ENCODE measurements at regions not wholly inside any gene's neighbourhood (a gene's known extent, or its start where the extent isn't known, plus 50 kb on each side); places are given as distances from the start of the nearest gene placed in this dataset.
"Not testable (repeated sequence)": the region's sequence is repeated elsewhere in the genome, so short reads cannot be mapped to it uniquely, and the experiment has no call there.

DNA sequence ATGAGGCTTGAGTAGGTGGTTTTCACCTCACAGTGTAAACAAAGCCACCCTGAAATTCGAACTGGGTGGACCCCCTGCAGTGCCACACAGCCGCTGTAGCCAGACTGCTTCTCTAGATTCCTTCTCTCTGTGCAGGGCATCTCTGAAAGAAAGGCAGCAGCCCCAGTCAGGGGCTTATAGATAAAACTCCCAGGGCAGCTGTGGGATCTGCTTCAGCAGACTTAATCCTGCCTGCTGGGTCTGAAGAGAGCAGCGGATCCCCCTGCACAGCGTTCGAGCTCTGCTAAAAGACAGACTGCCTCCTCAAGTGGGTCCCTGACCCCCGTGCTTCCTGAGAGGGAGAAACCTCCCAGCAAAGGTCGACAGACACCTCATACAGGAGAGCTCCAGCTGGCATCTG lies 71.4 kb downstream of the CARTPT start:
- no peak overlapping the region for H3K27ac ChIP-seq (ENCODE audit: low read depth, low read length)
- H3K4me1 ChIP-seq (ENCODE audit: control insufficient read depth in 5 of 5, insufficient read depth in 5 of 5, low read length in 5 of 5): no peaks in the 10 kb centered on the region
- no peak overlapping the region for H3K4me3 ChIP-seq (ENCODE audit: low read depth in 1 of 5, low read length in 5 of 5)
- H3K27me3 ChIP-seq (ENCODE audit: control insufficient read depth in 5 of 5, insufficient read depth in 4 of 5, low read length in 5 of 5): no peaks in the 10 kb centered on the region
- peaks cover 0 to 5% (median 0%) of the 10 kb centered on the region in 5 donors for H3K9me3 ChIP-seq (ENCODE audit: control insufficient read depth in 5 of 5, low read length in 5 of 5)
- H3K9ac ChIP-seq (ENCODE audit: low read length in 5 of 5): no peak overlapping the region
- no peaks in the 10 kb centered on the region for H3K36me3 ChIP-seq (ENCODE audit: control insufficient read depth in 5 of 5, insufficient read depth in 5 of 5, low read length in 5 of 5)

DNA sequence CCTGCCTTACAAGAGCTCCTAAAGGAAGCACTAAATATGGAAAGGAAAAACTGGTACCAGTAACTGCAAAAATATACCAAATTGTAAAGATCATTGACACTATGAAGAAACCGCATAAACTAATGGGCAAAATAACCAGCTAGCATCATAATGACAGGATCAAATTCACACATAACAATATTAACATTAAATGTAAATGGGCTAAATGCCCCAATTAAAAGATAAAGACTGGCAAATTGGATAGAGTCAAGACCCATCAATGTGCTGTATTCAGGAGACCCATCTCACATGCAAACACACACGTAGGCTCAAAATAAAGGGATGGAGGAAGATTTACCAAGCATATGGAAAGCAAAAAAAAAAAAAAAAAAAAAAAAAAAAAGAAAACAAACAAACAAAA lies 73.0 kb downstream of the CARTPT start:
- not testable (repeated sequence) for H3K4me3 ChIP-seq (ENCODE audit: low read depth in 1 of 5, low read length in 5 of 5); H3K9me3 ChIP-seq (ENCODE audit: control insufficient read depth in 5 of 5, low read length in 5 of 5); H3K36me3 ChIP-seq (ENCODE audit: control insufficient read depth in 5 of 5, insufficient read depth in 5 of 5, low read length in 5 of 5); H3K27me3 ChIP-seq (ENCODE audit: control insufficient read depth in 5 of 5, insufficient read depth in 4 of 5, low read length in 5 of 5); H3K9ac ChIP-seq (ENCODE audit: low read length in 5 of 5); H3K27ac ChIP-seq (ENCODE audit: low read depth, low read length); H3K4me1 ChIP-seq (ENCODE audit: control insufficient read depth in 5 of 5, insufficient read depth in 5 of 5, low read length in 5 of 5)

DNA sequence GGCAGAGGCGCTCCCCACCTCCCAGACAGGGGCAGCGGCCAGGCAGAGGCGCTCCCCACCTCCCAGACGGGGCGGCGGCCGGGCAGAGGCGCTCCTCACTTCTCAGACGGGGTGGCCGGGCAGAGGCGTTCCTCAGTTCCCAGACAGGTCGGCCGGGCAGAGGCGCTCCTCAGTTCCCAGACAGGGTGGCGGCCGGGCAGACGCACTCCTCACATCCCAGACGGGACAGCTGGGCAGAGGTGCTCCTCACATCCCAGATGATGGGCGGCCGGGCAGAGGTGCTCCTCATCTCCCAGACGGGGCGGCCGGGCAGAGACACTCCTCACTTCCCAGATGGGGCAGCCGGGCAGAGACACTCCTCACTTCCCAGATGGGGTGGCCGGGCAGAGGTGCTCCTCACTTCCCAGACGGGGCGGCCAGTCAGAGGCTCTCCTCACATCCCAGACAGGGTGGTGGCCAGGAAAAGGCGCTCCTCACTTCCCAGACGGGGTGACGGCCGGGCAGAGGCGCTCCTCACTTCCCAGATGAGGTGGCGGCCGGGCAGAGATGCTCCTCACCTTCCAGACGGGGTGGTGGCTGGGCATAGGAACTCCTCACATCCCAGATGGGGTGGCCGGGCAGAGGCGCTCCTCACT lies 75.1 kb downstream of the CARTPT start:
- Histone ChIP-seq H3K27ac (ENCODE audit: low read depth, low read length) (no peak overlapping the region), H3K4me3 (ENCODE audit: low read depth in 1 of 5, low read length in 5 of 5) (no peak overlapping the region), H3K4me1 (ENCODE audit: control insufficient read depth in 5 of 5, insufficient read depth in 5 of 5, low read length in 5 of 5) (no peaks in the 10 kb centered on the region), H3K36me3 (ENCODE audit: control insufficient read depth in 5 of 5, insufficient read depth in 5 of 5, low read length in 5 of 5) (no peaks in the 10 kb centered on the region), H3K9me3 (ENCODE audit: control insufficient read depth in 5 of 5, low read length in 5 of 5) (peaks cover 0 to 5% (median 0%) of the 10 kb centered on the region in 5 donors), H3K27me3 (ENCODE audit: control insufficient read depth in 5 of 5, insufficient read depth in 4 of 5, low read length in 5 of 5) (no peaks in the 10 kb centered on the region), H3K9ac (ENCODE audit: low read length in 5 of 5) (no peak overlapping the region)

DNA sequence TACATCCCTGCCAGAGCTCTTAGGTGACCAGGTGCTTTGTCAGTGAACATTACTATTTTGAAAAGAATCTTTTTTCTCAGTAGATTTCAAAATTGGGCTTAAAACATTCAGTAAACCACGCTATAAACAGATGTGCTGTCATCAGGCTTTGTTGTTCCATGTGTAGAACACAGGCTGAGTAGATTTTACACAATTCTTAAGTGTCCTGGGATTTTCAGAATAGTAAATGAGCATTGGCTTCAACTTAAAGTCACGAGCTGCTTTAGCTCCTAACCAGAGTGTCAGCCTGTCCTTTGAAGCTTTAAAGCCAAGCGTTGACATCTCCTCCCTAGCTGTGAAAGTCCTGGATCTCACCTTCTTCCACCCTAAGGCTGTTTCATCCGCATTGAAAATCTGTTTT lies 83.6 kb downstream of the CARTPT start:
- Histone ChIP-seq H3K27ac (ENCODE audit: low read depth, low read length) (no peak overlapping the region), H3K9me3 (ENCODE audit: control insufficient read depth in 5 of 5, low read length in 5 of 5) (no peaks in the 10 kb centered on the region), H3K27me3 (ENCODE audit: control insufficient read depth in 5 of 5, insufficient read depth in 4 of 5, low read length in 5 of 5) (no peaks in the 10 kb centered on the region), H3K4me3 (ENCODE audit: low read depth in 1 of 5, low read length in 5 of 5) (no peak overlapping the region), H3K9ac (ENCODE audit: low read length in 5 of 5) (no peak overlapping the region), H3K4me1 (ENCODE audit: control insufficient read depth in 5 of 5, insufficient read depth in 5 of 5, low read length in 5 of 5) (peaks cover 0 to 3% (median 0%) of the 10 kb centered on the region in 5 donors), H3K36me3 (ENCODE audit: control insufficient read depth in 5 of 5, insufficient read depth in 5 of 5, low read length in 5 of 5) (no peaks in the 10 kb centered on the region)

DNA sequence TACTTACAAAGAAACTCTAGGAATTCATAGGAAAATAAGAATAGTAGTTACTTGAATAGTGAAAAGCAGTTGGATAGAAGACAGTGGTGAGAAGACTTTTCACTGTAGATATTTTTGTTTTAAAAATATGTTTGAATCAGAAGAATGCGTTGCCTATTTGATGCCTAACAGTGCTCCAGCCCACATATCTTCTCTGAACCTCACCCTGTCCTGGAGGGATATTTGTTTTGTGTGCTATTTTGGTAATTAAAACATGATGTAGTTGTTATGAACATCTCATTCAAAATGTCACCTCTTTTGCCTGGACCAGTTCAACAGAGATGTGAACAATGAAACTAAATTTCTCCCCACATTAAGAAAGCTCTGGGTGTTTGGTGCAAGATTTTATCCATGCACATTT lies 87.6 kb downstream of the CARTPT start:
- H3K9me3 ChIP-seq (ENCODE audit: control insufficient read depth in 5 of 5, low read length in 5 of 5): no peaks in the 10 kb centered on the region
- no peaks in the 10 kb centered on the region for H3K27me3 ChIP-seq (ENCODE audit: control insufficient read depth in 5 of 5, insufficient read depth in 4 of 5, low read length in 5 of 5)
- no peak overlapping the region for H3K27ac ChIP-seq (ENCODE audit: low read depth, low read length)
- no peak overlapping the region for H3K9ac ChIP-seq (ENCODE audit: low read length in 5 of 5)
- no peak overlapping the region for H3K4me3 ChIP-seq (ENCODE audit: low read depth in 1 of 5, low read length in 5 of 5)
- no peaks in the 10 kb centered on the region for H3K36me3 ChIP-seq (ENCODE audit: control insufficient read depth in 5 of 5, insufficient read depth in 5 of 5, low read length in 5 of 5)
- peaks cover 0 to 12% (median 4%) of the 10 kb centered on the region in 5 donors for H3K4me1 ChIP-seq (ENCODE audit: control insufficient read depth in 5 of 5, insufficient read depth in 5 of 5, low read length in 5 of 5)

DNA sequence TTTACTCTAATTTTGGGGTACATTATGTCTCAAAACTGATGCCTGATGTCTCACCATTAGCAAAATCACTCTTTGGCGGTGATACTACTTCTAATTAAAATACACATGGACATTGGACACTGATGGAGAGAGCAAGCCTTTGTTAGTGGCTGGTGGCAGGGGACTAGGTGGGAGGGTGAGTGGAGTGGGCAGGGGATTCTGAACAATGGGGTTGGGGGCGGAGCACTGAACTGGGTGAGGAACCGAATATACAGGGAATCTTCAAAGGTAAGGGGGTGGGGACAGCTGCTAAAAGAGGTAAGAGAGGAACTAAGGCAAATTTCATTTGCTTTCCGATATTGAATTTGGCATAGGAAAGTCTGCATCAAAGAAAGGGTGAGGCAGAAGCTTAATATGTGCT lies 88.8 kb downstream of the CARTPT start:
- no peaks in the 10 kb centered on the region for H3K36me3 ChIP-seq (ENCODE audit: control insufficient read depth in 5 of 5, insufficient read depth in 5 of 5, low read length in 5 of 5)
- H3K4me1 ChIP-seq (ENCODE audit: control insufficient read depth in 5 of 5, insufficient read depth in 5 of 5, low read length in 5 of 5): peaks cover 0 to 12% (median 4%) of the 10 kb centered on the region in 5 donors
- H3K9me3 ChIP-seq (ENCODE audit: control insufficient read depth in 5 of 5, low read length in 5 of 5): no peaks in the 10 kb centered on the region
- H3K4me3 ChIP-seq (ENCODE audit: low read depth in 1 of 5, low read length in 5 of 5): no peak overlapping the region
- no peak overlapping the region for H3K27ac ChIP-seq (ENCODE audit: low read depth, low read length)
- H3K9ac ChIP-seq (ENCODE audit: low read length in 5 of 5): no peak overlapping the region
- no peaks in the 10 kb centered on the region for H3K27me3 ChIP-seq (ENCODE audit: control insufficient read depth in 5 of 5, insufficient read depth in 4 of 5, low read length in 5 of 5)

DNA sequence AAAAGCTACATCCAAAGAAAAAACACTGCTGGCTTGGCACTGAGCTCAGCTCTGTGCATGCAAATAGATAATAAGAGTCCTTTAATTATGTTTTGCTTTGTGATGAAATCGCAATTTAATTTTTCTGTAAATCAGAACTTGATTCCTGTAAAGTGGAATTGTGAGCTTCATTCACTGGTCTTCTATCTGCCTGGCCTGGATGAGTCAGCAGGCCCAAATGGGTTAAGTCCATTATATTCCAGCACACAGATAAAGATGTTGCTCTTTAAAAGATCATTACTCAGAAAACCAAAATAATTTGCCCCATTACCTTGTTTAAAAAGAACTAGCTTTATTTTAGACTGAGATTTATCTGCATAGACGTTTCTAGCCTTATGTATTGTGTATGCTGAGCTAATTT lies 90.4 kb downstream of the CARTPT start:
- H3K27me3 ChIP-seq (ENCODE audit: control insufficient read depth in 5 of 5, insufficient read depth in 4 of 5, low read length in 5 of 5): no peaks in the 10 kb centered on the region
- H3K9ac ChIP-seq (ENCODE audit: low read length in 5 of 5): no peak overlapping the region
- H3K4me1 ChIP-seq (ENCODE audit: control insufficient read depth in 5 of 5, insufficient read depth in 5 of 5, low read length in 5 of 5): peaks cover 0 to 12% (median 4%) of the 10 kb centered on the region in 5 donors
- no peaks in the 10 kb centered on the region for H3K36me3 ChIP-seq (ENCODE audit: control insufficient read depth in 5 of 5, insufficient read depth in 5 of 5, low read length in 5 of 5)
- no peak overlapping the region for H3K4me3 ChIP-seq (ENCODE audit: low read depth in 1 of 5, low read length in 5 of 5)
- no peaks in the 10 kb centered on the region for H3K9me3 ChIP-seq (ENCODE audit: control insufficient read depth in 5 of 5, low read length in 5 of 5)
- H3K27ac ChIP-seq (ENCODE audit: low read depth, low read length): no peak overlapping the region

DNA sequence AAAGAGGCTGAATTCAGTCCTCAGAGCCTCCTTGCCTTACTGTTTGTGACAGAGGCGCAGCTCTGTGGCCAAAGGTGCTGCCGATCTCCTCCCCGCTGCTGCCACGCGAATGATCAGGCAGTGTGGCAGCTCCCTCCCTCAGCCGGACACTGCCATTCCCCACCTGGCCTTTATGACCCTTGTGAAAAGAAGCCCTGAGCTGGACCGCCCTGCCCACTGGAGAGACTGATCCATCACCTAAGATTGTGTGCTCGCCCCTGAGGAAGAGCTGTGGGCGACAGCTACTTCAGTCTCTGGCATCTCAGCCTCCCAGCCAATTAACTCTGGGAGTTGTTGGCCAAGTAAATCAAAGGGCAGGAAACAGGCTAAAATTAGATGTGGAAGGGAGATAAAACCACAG lies 90.9 kb downstream of the CARTPT start:
- Histone ChIP-seq H3K27ac (ENCODE audit: low read depth, low read length) (no peak overlapping the region), H3K27me3 (ENCODE audit: control insufficient read depth in 5 of 5, insufficient read depth in 4 of 5, low read length in 5 of 5) (no peaks in the 10 kb centered on the region), H3K9ac (ENCODE audit: low read length in 5 of 5) (no peak overlapping the region), H3K36me3 (ENCODE audit: control insufficient read depth in 5 of 5, insufficient read depth in 5 of 5, low read length in 5 of 5) (no peaks in the 10 kb centered on the region), H3K9me3 (ENCODE audit: control insufficient read depth in 5 of 5, low read length in 5 of 5) (no peaks in the 10 kb centered on the region), H3K4me1 (ENCODE audit: control insufficient read depth in 5 of 5, insufficient read depth in 5 of 5, low read length in 5 of 5) (peaks cover 0 to 12% (median 4%) of the 10 kb centered on the region in 5 donors), H3K4me3 (ENCODE audit: low read depth in 1 of 5, low read length in 5 of 5) (no peak overlapping the region)

DNA sequence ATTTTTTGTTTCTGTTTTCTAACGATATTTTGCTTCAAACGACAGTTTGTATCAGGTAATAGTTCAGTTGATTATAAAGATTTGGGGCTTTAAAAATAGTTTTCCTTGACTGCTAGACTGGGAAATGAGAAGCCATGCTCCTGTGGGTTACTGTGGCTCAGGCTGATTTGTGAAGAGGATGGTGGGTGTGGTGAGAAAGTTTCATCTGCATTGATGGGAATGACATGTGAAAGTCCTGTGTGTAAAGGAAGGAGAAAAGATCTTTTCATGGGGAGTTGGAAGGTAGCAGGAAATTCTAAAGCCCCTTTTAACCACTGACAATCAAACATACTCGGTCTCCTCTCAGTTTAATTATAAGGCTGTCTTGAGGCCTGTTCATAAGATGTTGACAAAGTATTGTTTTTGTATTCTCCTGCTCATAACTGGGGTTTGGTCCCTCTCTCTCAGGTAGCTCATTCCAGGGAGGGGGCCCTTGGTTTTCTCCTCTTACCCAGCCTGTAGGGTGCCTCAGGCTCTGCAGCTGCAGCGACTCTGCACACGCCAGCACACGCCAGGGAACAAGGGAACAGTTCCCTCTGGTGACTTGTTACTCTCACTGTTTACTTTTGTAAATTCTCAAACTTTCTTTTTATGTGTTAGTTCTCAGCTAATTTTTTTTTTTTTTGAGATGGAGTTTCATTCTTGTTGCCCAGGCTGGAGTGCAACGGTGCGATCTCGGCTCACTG lies 91.6 kb downstream of the CARTPT start:
- no peak overlapping the region for H3K9ac ChIP-seq (ENCODE audit: low read length in 5 of 5)
- H3K27ac ChIP-seq (ENCODE audit: low read depth, low read length): no peak overlapping the region
- peaks cover 0 to 12% (median 4%) of the 10 kb centered on the region in 5 donors for H3K4me1 ChIP-seq (ENCODE audit: control insufficient read depth in 5 of 5, insufficient read depth in 5 of 5, low read length in 5 of 5)
- H3K27me3 ChIP-seq (ENCODE audit: control insufficient read depth in 5 of 5, insufficient read depth in 4 of 5, low read length in 5 of 5): no peaks in the 10 kb centered on the region
- no peaks in the 10 kb centered on the region for H3K9me3 ChIP-seq (ENCODE audit: control insufficient read depth in 5 of 5, low read length in 5 of 5)
- no peak overlapping the region for H3K4me3 ChIP-seq (ENCODE audit: low read depth in 1 of 5, low read length in 5 of 5)
- no peaks in the 10 kb centered on the region for H3K36me3 ChIP-seq (ENCODE audit: control insufficient read depth in 5 of 5, insufficient read depth in 5 of 5, low read length in 5 of 5)

DNA sequence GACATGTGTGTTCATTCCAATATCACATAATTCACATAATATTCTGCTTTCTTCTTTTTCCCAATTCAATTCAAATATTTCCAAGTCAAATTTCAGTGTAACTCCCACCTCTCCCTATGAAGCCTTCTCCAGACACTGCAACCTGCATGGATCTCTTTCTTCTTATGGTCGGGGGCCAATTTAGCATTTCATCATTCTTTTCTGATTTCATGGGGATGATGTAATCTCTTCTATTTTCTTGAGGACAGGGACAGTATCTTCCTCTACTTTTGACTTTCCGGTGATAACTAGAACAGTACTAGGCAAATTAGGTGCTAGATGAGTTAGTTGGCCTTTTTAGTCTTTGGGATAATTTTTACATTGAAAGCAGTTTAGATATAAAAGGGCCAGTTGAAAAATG lies 92.7 kb downstream of the CARTPT start:
- H3K9ac ChIP-seq (ENCODE audit: low read length in 5 of 5): no peak overlapping the region
- H3K36me3 ChIP-seq (ENCODE audit: control insufficient read depth in 5 of 5, insufficient read depth in 5 of 5, low read length in 5 of 5): no peaks in the 10 kb centered on the region
- H3K27me3 ChIP-seq (ENCODE audit: control insufficient read depth in 5 of 5, insufficient read depth in 4 of 5, low read length in 5 of 5): no peaks in the 10 kb centered on the region
- H3K4me3 ChIP-seq (ENCODE audit: low read depth in 1 of 5, low read length in 5 of 5): no peak overlapping the region
- H3K9me3 ChIP-seq (ENCODE audit: control insufficient read depth in 5 of 5, low read length in 5 of 5): no peaks in the 10 kb centered on the region
- peaks cover 0 to 12% (median 4%) of the 10 kb centered on the region in 5 donors for H3K4me1 ChIP-seq (ENCODE audit: control insufficient read depth in 5 of 5, insufficient read depth in 5 of 5, low read length in 5 of 5)
- no peak overlapping the region for H3K27ac ChIP-seq (ENCODE audit: low read depth, low read length)

Measured in subcutaneous abdominal adipose tissue (tissue), 5 donors.